ENCODE measurements at regions not wholly inside any gene's neighbourhood (a gene's known extent, or its start where the extent isn't known, plus 50 kb on each side); places are given as distances from the start of the nearest gene placed in this dataset.

DNA sequence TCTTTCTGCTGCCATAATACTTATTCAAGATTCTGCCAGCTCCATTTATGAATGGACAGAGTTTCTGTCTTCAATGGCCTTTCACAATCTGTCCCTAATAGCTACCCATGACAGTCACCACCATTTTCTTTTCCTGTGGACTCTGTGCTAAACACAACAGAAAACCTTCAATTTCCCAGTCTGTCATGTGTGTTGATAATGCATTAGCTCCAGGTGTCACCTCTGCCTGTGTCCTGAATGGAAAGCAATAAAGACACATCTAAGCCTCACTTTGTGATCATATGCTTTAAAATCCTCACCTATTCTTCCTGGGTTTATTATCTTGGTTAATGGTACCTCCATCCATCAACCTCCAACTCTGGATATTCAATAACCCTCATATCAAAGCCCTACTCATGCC is 772.2 kb downstream of the DCDC2C start (continued):
- TF ChIP-seq, protein P1, sequence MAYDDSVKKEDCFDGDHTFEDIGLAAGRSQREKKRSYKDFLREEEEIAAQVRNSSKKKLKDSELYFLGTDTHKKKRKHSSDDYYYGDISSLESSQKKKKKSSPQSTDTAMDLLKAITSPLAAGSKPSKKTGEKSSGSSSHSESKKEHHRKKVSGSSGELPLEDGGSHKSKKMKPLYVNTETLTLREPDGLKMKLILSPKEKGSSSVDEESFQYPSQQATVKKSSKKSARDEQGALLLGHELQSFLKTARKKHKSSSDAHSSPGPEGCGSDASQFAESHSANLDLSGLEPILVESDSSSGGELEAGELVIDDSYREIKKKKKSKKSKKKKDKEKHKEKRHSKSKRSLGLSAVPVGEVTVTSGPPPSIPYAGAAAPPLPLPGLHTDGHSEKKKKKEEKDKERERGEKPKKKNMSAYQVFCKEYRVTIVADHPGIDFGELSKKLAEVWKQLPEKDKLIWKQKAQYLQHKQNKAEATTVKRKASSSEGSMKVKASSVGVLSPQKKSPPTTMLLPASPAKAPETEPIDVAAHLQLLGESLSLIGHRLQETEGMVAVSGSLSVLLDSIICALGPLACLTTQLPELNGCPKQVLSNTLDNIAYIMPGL (CRISPR knock-in tag; IDR thresholded peaks at IDR 0.05; ENCODE audit: borderline replicate concordance): no peak
- TF ChIP-seq, protein P2, sequence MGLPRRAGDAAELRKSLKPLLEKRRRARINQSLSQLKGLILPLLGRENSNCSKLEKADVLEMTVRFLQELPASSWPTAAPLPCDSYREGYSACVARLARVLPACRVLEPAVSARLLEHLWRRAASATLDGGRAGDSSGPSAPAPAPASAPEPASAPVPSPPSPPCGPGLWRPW (IDR thresholded peaks at IDR 0.05): no peak
- TF ChIP-seq, protein P3, sequence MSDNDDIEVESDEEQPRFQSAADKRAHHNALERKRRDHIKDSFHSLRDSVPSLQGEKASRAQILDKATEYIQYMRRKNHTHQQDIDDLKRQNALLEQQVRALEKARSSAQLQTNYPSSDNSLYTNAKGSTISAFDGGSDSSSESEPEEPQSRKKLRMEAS (IDR thresholded peaks at IDR 0.05): no peak
- TF ChIP-seq KDM5A (IDR thresholded peaks at IDR 0.05) (no peak), FOSL2 (IDR thresholded peaks at IDR 0.05) (no peak), FOSL2 (CRISPR knock-in tag; IDR thresholded peaks at IDR 0.05) (no peak), ZNF302 (CRISPR knock-in tag; IDR thresholded peaks at IDR 0.05) (no peak), FOXS1 (CRISPR knock-in tag; IDR thresholded peaks at IDR 0.05) (no peak)
- TF ChIP-seq, protein P4, sequence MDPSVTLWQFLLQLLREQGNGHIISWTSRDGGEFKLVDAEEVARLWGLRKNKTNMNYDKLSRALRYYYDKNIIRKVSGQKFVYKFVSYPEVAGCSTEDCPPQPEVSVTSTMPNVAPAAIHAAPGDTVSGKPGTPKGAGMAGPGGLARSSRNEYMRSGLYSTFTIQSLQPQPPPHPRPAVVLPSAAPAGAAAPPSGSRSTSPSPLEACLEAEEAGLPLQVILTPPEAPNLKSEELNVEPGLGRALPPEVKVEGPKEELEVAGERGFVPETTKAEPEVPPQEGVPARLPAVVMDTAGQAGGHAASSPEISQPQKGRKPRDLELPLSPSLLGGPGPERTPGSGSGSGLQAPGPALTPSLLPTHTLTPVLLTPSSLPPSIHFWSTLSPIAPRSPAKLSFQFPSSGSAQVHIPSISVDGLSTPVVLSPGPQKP (IDR thresholded peaks at IDR 0.05; ENCODE audit: low read depth, low read length): no peak

DNA sequence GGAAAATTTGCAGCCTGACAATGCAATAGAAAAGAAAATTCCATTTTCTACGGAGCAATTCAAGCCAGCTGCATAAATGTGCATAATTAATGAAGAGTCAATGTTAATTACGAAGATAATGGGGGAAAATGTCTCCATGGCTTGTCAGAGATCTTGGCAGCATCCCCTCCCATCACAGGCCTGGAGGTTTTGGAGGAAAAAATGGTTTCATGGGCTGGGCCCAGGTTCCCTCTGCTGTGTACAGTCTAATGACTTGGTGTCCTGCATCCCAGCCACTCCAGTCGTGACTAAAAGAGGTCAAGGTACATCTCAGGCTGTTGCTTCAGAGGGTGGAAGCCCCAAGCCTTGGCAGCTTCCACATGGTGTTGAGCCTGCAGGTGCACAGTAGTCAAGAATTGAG is 779.7 kb downstream of the DCDC2C start:
- Histone ChIP-seq H3K4me1 (no peaks in the 10 kb centered on the region), H3K4me2 (no peak overlapping the region), H3K9me3 (peaks cover 25% of the 10 kb centered on the region), H3K27ac (no peak overlapping the region), H3K4me3 (no peak overlapping the region)
- ChIA-PET POLR2A (no interaction called here), CTCF (no interaction called here)
- ATAC-seq (no peak), FAIRE-seq (no peak), DNase-seq (ENCODE audit: low read depth in 1 of 2, low spot score in 1 of 2) (no peak)
- WGBS (ENCODE audit: missing lambda C conversion rate): 3% methylated on average over 3 of the region's 3 CpGs
- TF ChIP-seq HOXB5 (CRISPR knock-in tag; IDR thresholded peaks at IDR 0.05): no peak
- TF ChIP-seq ZFP36 (IDR thresholded peaks at IDR 0.05; ENCODE audit: borderline replicate concordance, partially characterized antibody): peak; percentile 50

DNA sequence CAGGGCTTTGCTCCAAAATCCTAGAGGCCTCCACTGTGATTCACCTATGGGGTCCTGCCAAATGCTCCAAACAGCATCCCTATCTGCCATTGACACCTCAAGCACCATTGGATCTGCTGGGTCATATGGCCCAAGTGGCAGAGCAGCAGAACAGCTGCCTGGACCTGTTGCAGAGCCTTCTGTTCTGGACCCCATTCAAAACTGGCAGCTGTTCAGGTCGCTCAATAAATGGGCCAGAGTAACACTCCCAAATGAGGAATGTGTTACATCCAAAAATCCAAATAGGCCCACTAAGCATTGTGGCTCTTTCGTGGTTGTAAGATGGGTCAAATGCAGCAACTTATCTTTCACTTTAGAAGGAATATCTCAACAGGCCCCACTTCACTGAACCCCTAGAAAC is 783.6 kb downstream of the DCDC2C start:
- H3K4me2 ChIP-seq: no peak overlapping the region
- POLR2A ChIA-PET: no interaction called here
- WGBS (ENCODE audit: missing lambda C conversion rate): 2% methylated on average over 2 of the region's 2 CpGs
- H3K4me3 ChIP-seq: no peak overlapping the region
- TF ChIP-seq RFX5 (IDR thresholded peaks at IDR 0.05) (no peak), SMC3 (IDR thresholded peaks at IDR 0.05) (no peak), POLR2AphosphoS2 (conservative IDR thresholded peaks at IDR 0.05; ENCODE audit: low read length) (no peak), ZC3H11A (IDR thresholded peaks at IDR 0.05) (no peak), FOXS1 (CRISPR knock-in tag; IDR thresholded peaks at IDR 0.05) (no peak), RARB (CRISPR knock-in tag; IDR thresholded peaks at IDR 0.05) (no peak), KDM1A (IDR thresholded peaks at IDR 0.05; ENCODE audit: low read depth) (no peak), NR3C1 (IDR thresholded peaks at IDR 0.05) (no peak)
- TF ChIP-seq, protein P5, sequence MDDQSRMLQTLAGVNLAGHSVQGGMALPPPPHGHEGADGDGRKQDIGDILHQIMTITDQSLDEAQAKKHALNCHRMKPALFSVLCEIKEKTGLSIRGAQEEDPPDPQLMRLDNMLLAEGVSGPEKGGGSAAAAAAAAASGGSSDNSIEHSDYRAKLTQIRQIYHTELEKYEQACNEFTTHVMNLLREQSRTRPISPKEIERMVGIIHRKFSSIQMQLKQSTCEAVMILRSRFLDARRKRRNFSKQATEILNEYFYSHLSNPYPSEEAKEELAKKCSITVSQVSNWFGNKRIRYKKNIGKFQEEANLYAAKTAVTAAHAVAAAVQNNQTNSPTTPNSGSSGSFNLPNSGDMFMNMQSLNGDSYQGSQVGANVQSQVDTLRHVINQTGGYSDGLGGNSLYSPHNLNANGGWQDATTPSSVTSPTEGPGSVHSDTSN (IDR thresholded peaks at IDR 0.05): no peak
- no peak for ATAC-seq
- no peak for FAIRE-seq
- CTCF ChIA-PET: no interaction called here
- no peak overlapping the region for H3K27ac ChIP-seq
- H3K4me1 ChIP-seq: no peaks in the 10 kb centered on the region
- peaks cover 24% of the 10 kb centered on the region for H3K9me3 ChIP-seq
- no peak for DNase-seq (ENCODE audit: low read depth in 1 of 2, low spot score in 1 of 2)
